ENCODE measurements at regions not wholly inside any gene's neighbourhood (a gene's known extent, or its start where the extent isn't known, plus 50 kb on each side); places are given as distances from the start of the nearest gene placed in this dataset.

- Histone ChIP-seq H3K4me3 (no peak overlapping the region), H3K36me3 (no peaks in the 10 kb centered on the region), H3K27ac (no peak overlapping the region), H3K9me3 (no peaks in the 10 kb centered on the region), H3K4me1 (no peaks in the 10 kb centered on the region), H3K27me3 (no peaks in the 10 kb centered on the region)
- DNase-seq (no peak), ATAC-seq (no peak)
- TF ChIP-seq POLR2A (IDR thresholded peaks at IDR 0.05): no peak
- in situ Hi-C loops (cut with MboI; ENCODE audit: low sequenced_read_pairs in 4 of 4): no loop called here
- intact Hi-C loops (cut with DNase I; ENCODE audit: low total_unique reads): no loop called here
These were observed 852.5 kb upstream of the LRATD1 start for GRCh38 chr2:13779996-13780395.

- ATAC-seq (no peak), DNase-seq (no peak)
- Histone ChIP-seq H3K27ac (no peak overlapping the region), H3K27me3 (no peaks in the 10 kb centered on the region), H3K36me3 (no peaks in the 10 kb centered on the region), H3K4me3 (no peak overlapping the region), H3K9me3 (no peaks in the 10 kb centered on the region), H3K4me1 (no peaks in the 10 kb centered on the region)
- intact Hi-C loops (cut with DNase I; ENCODE audit: low total_unique reads) (no loop called here), in situ Hi-C loops (cut with MboI; ENCODE audit: low sequenced_read_pairs in 4 of 4) (no loop called here)
- TF ChIP-seq POLR2A (IDR thresholded peaks at IDR 0.05): no peak
- TF ChIP-seq CTCF (IDR thresholded peaks at IDR 0.05 in 4 of 5, conservative IDR thresholded peaks at IDR 0.05 in 1 of 5): no peak
These were observed 841.4 kb upstream of the LRATD1 start for GRCh38 chr2:13791019-13791547.

- TF ChIP-seq POLR2A (IDR thresholded peaks at IDR 0.05): no peak
- no peak for TF ChIP-seq CTCF (IDR thresholded peaks at IDR 0.05 in 4 of 5, conservative IDR thresholded peaks at IDR 0.05 in 1 of 5)
- Histone ChIP-seq H3K4me1 (no peaks in the 10 kb centered on the region), H3K4me3 (no peak overlapping the region), H3K36me3 (no peaks in the 10 kb centered on the region), H3K27ac (no peak overlapping the region), H3K9me3 (no peaks in the 10 kb centered on the region), H3K27me3 (no peaks in the 10 kb centered on the region)
- DNase-seq: no peak
- no peak for ATAC-seq
- intact Hi-C loops (cut with DNase I; ENCODE audit: low total_unique reads): no loop called here
- in situ Hi-C loops (cut with MboI; ENCODE audit: low sequenced_read_pairs in 4 of 4): no loop called here
These were observed 826.0 kb upstream of the LRATD1 start for GRCh38 chr2:13806539-13806938.

GRCh38 chr2:13813236-13813635, 819.3 kb upstream of the LRATD1 start:
- no peak for ATAC-seq
- in situ Hi-C loops (cut with MboI; ENCODE audit: low sequenced_read_pairs in 4 of 4) (no loop called here), intact Hi-C loops (cut with DNase I; ENCODE audit: low total_unique reads) (no loop called here)
- no peaks in the 10 kb centered on the region for H3K9me3 ChIP-seq
- no peak for DNase-seq
- no peaks in the 10 kb centered on the region for H3K4me1 ChIP-seq
- H3K27ac ChIP-seq: no peak overlapping the region
- TF ChIP-seq POLR2A (IDR thresholded peaks at IDR 0.05) (no peak), CTCF (IDR thresholded peaks at IDR 0.05 in 4 of 5, conservative IDR thresholded peaks at IDR 0.05 in 1 of 5) (no peak)
- H3K36me3 ChIP-seq: no peaks in the 10 kb centered on the region
- H3K27me3 ChIP-seq: no peaks in the 10 kb centered on the region
- no peak overlapping the region for H3K4me3 ChIP-seq

- H3K36me3 ChIP-seq: no peaks in the 10 kb centered on the region
- intact Hi-C loops (cut with DNase I; ENCODE audit: low total_unique reads) (no loop called here), in situ Hi-C loops (cut with MboI; ENCODE audit: low sequenced_read_pairs in 4 of 4) (no loop called here)
- TF ChIP-seq CTCF (IDR thresholded peaks at IDR 0.05 in 4 of 5, conservative IDR thresholded peaks at IDR 0.05 in 1 of 5) (no peak), POLR2A (IDR thresholded peaks at IDR 0.05) (no peak)
- H3K4me1 ChIP-seq: no peaks in the 10 kb centered on the region
- ATAC-seq: no peak
- no peaks in the 10 kb centered on the region for H3K9me3 ChIP-seq
- H3K27me3 ChIP-seq: no peaks in the 10 kb centered on the region
- no peak for DNase-seq
- no peak overlapping the region for H3K27ac ChIP-seq
- no peak overlapping the region for H3K4me3 ChIP-seq
These were observed 814.5 kb upstream of the LRATD1 start for GRCh38 chr2:13818002-13818401.

All from gastrocnemius medialis (tissue), 4 donors.